Prostate gland (tissue), 2 donors: ENCODE measurements at regions not wholly inside any gene's neighbourhood (a gene's known extent, or its start where the extent isn't known, plus 50 kb on each side); places are given as distances from the start of the nearest gene placed in this dataset.

Source experiments
- DNase-seq: peaks from one replicate; pipeline ENCODE4 v3.0.0-alpha.2; 2019; ENCODE audit warnings: low spot score
- H3K27ac ChIP-seq, 2 donors: fragments of 200-600 bp; sonication (generic); 2 replicates each; pipeline ENCODE4 v1.5.1; 2017 to 2019
- H3K27me3 ChIP-seq: fragments of 200-600 bp; sonication (generic); replicated peaks from 2 replicates; pipeline ENCODE4 v1.5.1; 2019; ENCODE audit not compliant: insufficient read depth
- H3K36me3 ChIP-seq, 2 donors: fragments of 200-600 bp; sonication (generic); 1 replicate in 1 of 2; 2 replicates in 1 of 2; pipeline versions ENCODE4 v1.5.1 to v1.8.1; 2017 to 2019
- H3K4me1 ChIP-seq: fragments of 200-600 bp; sonication (generic); replicated peaks from 2 replicates; pipeline ENCODE4 v1.5.1; 2019
- H3K4me3 ChIP-seq, 2 donors: fragments of 200-600 bp; sonication (generic); 2 replicates each; pipeline ENCODE4 v1.5.1; 2017 to 2019
- H3K9me3 ChIP-seq: fragments of 200-600 bp; sonication (generic); 2 replicates; pipeline ENCODE4 v1.5.1; 2017
- POLR2A ChIP-seq: fragments of 450-650 bp; IDR thresholded peaks from one replicate; pipeline ENCODE4 v1.6.1; 2016; ENCODE audit warnings: antibody characterized with exemption, mild to moderate bottlenecking
- POLR2AphosphoS5 ChIP-seq: sonication (generic); formaldehyde crosslinking; IDR thresholded peaks from one replicate; pipeline ENCODE4 v1.6.1; 2017; ENCODE audit warnings: antibody characterized with exemption
- WGBS: methylation state at CpG from one replicate; pipeline ENCODE4 v1.1.5; 2018; 5-methylcytosine and 5-hydroxymethylcytosine counted together
- intact Hi-C: fragments of 100-400 bp; cut with DNase I; formaldehyde crosslinking; loops from one replicate; pipeline ENCODE4 v1.14.2; 2022
- TF ChIP-seq, protein P1 (sequence below), 4 experiments: fragments of 200-600 bp in 2 of 4; fragments of 450-650 bp in 2 of 4; sonication (generic) in 2 of 4; IDR thresholded peaks; 1 replicate in 3 of 4; 2 replicates in 1 of 4; pipeline ENCODE4 v1.5.1; 2016 to 2019; ENCODE audit warnings: antibody characterized with exemption in 4 of 4, mild to moderate bottlenecking in 2 of 4, moderate library complexity in 2 of 4

DNA sequence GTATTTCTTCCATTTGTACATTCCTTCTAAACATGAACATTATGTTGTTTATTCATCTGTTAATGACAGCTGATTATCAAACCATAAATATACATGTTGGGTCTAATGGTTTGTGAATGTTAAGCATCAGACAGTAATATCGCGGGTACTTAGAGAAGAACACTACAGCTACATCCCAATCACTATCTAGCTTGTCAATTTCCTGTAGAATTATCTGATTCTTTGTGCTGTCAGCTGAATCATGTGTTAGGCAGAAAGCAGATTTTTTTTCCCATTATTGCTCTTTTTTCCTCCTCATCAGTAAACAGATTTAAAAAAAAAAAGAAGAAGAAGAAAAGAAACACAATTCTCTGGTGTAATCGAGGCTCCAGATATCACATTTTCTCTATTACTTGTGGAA lies 183.6 kb upstream of the CTBP2 start:
- intact Hi-C loops, result loop anchor here (5.0 to 10.0 kb wide), 2 partner anchors 179 to 297 kb away; partner anchors contain the start of gene CTBP2
- TF ChIP-seq, protein P1, sequence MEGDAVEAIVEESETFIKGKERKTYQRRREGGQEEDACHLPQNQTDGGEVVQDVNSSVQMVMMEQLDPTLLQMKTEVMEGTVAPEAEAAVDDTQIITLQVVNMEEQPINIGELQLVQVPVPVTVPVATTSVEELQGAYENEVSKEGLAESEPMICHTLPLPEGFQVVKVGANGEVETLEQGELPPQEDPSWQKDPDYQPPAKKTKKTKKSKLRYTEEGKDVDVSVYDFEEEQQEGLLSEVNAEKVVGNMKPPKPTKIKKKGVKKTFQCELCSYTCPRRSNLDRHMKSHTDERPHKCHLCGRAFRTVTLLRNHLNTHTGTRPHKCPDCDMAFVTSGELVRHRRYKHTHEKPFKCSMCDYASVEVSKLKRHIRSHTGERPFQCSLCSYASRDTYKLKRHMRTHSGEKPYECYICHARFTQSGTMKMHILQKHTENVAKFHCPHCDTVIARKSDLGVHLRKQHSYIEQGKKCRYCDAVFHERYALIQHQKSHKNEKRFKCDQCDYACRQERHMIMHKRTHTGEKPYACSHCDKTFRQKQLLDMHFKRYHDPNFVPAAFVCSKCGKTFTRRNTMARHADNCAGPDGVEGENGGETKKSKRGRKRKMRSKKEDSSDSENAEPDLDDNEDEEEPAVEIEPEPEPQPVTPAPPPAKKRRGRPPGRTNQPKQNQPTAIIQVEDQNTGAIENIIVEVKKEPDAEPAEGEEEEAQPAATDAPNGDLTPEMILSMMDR (IDR thresholded peaks at IDR 0.05), result no peak
- TF ChIP-seq POLR2AphosphoS5, result no peak
- no peak for TF ChIP-seq POLR2A

DNA sequence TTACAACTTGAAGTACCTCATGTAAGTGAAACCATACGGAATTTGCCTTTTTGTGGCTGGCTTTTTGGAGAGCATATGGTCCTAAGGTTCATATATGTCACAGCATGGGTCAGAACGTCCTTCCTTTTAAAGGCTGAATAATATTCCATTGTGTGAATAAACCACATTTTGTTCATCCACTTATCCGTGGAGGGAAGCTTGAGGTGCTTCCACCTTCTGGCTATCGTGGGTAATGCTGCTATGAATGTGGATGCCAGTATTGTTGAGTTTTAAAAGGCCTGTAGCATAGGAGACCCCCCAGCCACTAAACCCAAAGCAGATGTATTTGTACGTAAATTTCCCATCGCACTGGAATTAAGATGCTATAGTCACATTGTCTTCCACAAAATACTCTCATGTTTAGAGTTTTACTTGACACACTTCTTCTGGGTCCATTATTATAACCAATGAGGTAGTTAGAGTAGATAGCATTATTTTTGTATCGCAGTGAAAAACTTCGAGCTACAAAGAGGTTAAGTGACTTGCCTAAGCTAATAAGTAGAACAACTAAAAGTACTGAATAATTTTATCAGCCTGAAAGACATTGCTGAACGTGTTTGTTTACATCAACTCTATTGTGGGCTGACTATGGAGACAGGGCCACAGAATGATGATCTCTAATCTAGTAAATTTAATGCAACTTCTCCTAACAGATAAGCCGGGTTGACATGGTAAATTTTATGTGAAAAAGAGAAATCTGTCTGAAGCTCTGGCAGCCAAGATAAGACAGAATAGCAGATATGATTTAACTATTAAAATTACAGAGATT lies 183.0 kb upstream of the CTBP2 start:
- H3K4me3 ChIP-seq, result no peak overlapping the region
- H3K4me1 ChIP-seq, result no peaks in the 10 kb centered on the region
- intact Hi-C loops, result loop anchor here (5.0 to 10.0 kb wide), 2 partner anchors 179 to 296 kb away; partner anchors contain the start of gene CTBP2
- TF ChIP-seq POLR2A, result no peak
- TF ChIP-seq, protein P1 (IDR thresholded peaks at IDR 0.05), result peak in 2 of 4 experiments; percentile 21 to 31
- DNase-seq, result no peak
- no peaks in the 10 kb centered on the region for H3K36me3 ChIP-seq
- H3K9me3 ChIP-seq, result no peaks in the 10 kb centered on the region
- 81% methylated on average over 10 of the region's 10 CpGs for WGBS
- no peak overlapping the region for H3K27ac ChIP-seq
- no peaks in the 10 kb centered on the region for H3K27me3 ChIP-seq

More for the DNA sequence above, 183.6 kb upstream of the CTBP2 start:
- no peak for DNase-seq
- no peaks in the 10 kb centered on the region for H3K27me3 ChIP-seq
- H3K9me3 ChIP-seq, result no peaks in the 10 kb centered on the region
- H3K36me3 ChIP-seq, result no peaks in the 10 kb centered on the region
- H3K4me1 ChIP-seq, result no peaks in the 10 kb centered on the region
- no peak overlapping the region for H3K27ac ChIP-seq
- no peak overlapping the region for H3K4me3 ChIP-seq
- 77% methylated on average over 3 of the region's 3 CpGs for WGBS

DNA sequence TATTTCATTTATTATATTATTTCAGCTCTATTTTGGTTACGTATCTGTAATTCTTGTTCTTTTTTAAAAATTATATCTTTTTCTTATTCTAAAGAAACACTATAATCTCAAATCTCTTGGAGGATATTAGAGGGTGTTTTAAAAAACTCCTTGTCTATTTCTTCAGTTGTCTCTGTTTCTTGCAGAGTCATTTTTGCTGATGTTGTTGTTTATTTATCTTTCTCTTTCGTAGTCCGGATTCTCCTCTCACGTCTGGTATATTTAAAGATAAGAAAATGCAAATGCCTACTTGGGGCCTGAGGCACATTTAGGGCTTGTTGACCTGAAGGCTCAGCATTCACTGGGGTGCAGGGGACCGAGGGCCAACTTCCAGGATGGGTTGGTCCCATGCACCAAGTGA lies 181.2 kb upstream of the CTBP2 start:
- 91% methylated on average over 5 of the region's 5 CpGs for WGBS
- Histone ChIP-seq H3K4me1 (no peaks in the 10 kb centered on the region), H3K4me3 (no peak overlapping the region), H3K27me3 (no peaks in the 10 kb centered on the region), H3K27ac (no peak overlapping the region), H3K36me3 (no peaks in the 10 kb centered on the region), H3K9me3 (no peaks in the 10 kb centered on the region)
- TF ChIP-seq POLR2A (no peak), POLR2AphosphoS5 (no peak)
- TF ChIP-seq, protein P1 (IDR thresholded peaks at IDR 0.05), result no peak
- intact Hi-C loops, result loop anchor here (5.0 to 10.0 kb wide), 2 partner anchors 177 to 294 kb away; partner anchors contain the start of gene CTBP2
- no peak for DNase-seq

GRCh38 chr10:125340903-125341302 lies 180.5 kb upstream of the CTBP2 start:
- Histone ChIP-seq H3K4me3 (no peak overlapping the region), H3K9me3 (no peaks in the 10 kb centered on the region), H3K36me3 (no peaks in the 10 kb centered on the region), H3K27ac (no peak overlapping the region), H3K4me1 (no peaks in the 10 kb centered on the region), H3K27me3 (no peaks in the 10 kb centered on the region)
- intact Hi-C loops, result loop anchor here (5.0 to 10.0 kb wide), 2 partner anchors 176 to 294 kb away; partner anchors contain the start of gene CTBP2
- TF ChIP-seq, protein P1 (IDR thresholded peaks at IDR 0.05), result no peak
- TF ChIP-seq POLR2A, result no peak
- DNase-seq, result no peak
- WGBS, result 80% methylated on average over 4 of the region's 4 CpGs

GRCh38 chr10:125337510-125337909 lies 177.1 kb upstream of the CTBP2 start:
- 88% methylated on average over 5 of the region's 5 CpGs for WGBS
- Histone ChIP-seq H3K9me3 (no peaks in the 10 kb centered on the region), H3K4me3 (no peak overlapping the region), H3K27ac (no peak overlapping the region), H3K4me1 (no peaks in the 10 kb centered on the region), H3K27me3 (no peaks in the 10 kb centered on the region), H3K36me3 (no peaks in the 10 kb centered on the region)
- intact Hi-C loops, result no loop called here
- no peak for TF ChIP-seq POLR2AphosphoS5
- no peak for TF ChIP-seq POLR2A
- TF ChIP-seq, protein P1 (IDR thresholded peaks at IDR 0.05), result no peak
- no peak for DNase-seq
